ENCODE measurements at regions not wholly inside any gene's neighbourhood (a gene's known extent, or its start where the extent isn't known, plus 50 kb on each side); places are given as distances from the start of the nearest gene placed in this dataset.
A peak's percentile ranks its signal among the peaks of the same experiment; 100 is the strongest.
"Not testable (repeated sequence)": the region's sequence is repeated elsewhere in the genome, so short reads cannot be mapped to it uniquely, and the experiment has no call there.

GRCh38 chr9:129412176-129412813 lies 208.6 kb downstream of the C9orf50 start:
- not testable (repeated sequence) for H3K27ac ChIP-seq (ENCODE audit: low read depth, low read length); H2AK5ac ChIP-seq (ENCODE audit: low read depth, low read length); DNase-seq (ENCODE audit: low read depth in 1 of 2, low spot score in 2 of 2); H3K56ac ChIP-seq (replicated peaks; ENCODE audit: insufficient read length, low read depth, low read length); H2BK15ac ChIP-seq (ENCODE audit: low read length); H3K79me2 ChIP-seq (ENCODE audit: control insufficient read depth in 1 of 2, insufficient read depth in 2 of 2, low read length in 2 of 2); H2BK120ac ChIP-seq (replicated peaks; ENCODE audit: low read depth, low read length); H2AFZ ChIP-seq (ENCODE audit: low read length); H4K8ac ChIP-seq (ENCODE audit: extremely low read depth, insufficient read depth, low read length); H3K14ac ChIP-seq (ENCODE audit: insufficient read length); H3K36me3 ChIP-seq (ENCODE audit: control insufficient read depth in 2 of 4, insufficient read depth in 4 of 4, low read length in 3 of 4); FAIRE-seq; H3K79me1 ChIP-seq (ENCODE audit: low read depth, low read length); H3K4ac ChIP-seq (replicated peaks; ENCODE audit: insufficient read length, low read depth, low read length); H3K27me3 ChIP-seq (replicated peaks in 1 of 4; ENCODE audit: control insufficient read depth in 3 of 4, extremely low read depth in 1 of 4, insufficient read depth in 3 of 4, low read length in 3 of 4); H3K23me2 ChIP-seq (ENCODE audit: low read depth, low read length); H3K9me3 ChIP-seq (ENCODE audit: insufficient read depth in 2 of 2, low read depth in 1 of 2, low read length in 1 of 2); H4K20me1 ChIP-seq (replicated peaks in 1 of 2; ENCODE audit: control insufficient read depth in 1 of 2, insufficient read depth in 2 of 2, low read length in 2 of 2); H3K23ac ChIP-seq (ENCODE audit: insufficient read length); H3K9ac ChIP-seq (replicated peaks in 1 of 4; ENCODE audit: extremely low read depth in 1 of 4, low read depth in 3 of 4, low read length in 3 of 4)
- 98% methylated on average over 6 of the region's 11 CpGs; no CpG with 5 or more reads in 1 of the 2 experiments for WGBS, 2 experiments (ENCODE audit: extremely low coverage in 1 of 2, insufficient coverage in 1 of 2, insufficient read length in 1 of 2, insufficient replicate concordance in 2 of 2, low coverage in 1 of 2, low lambda C conversion rate in 2 of 2, missing lambda C conversion rate in 1 of 2)
- H2BK12ac ChIP-seq (ENCODE audit: low read depth, low read length), result 0 out of 2 replicates have a peak overlapping the region, but pooled peaks have one; percentile 87
- ChIA-PET POLR2A (ENCODE audit: partially characterized antibody) (interaction anchor here (0.8 to 1.6 kb wide), 3 partner anchors 8 to 48 kb away, joined by 3 to 4 read pairs (median 3); no protein-coding TSS in a partner anchor), CTCF (ENCODE audit: partially characterized antibody) (interaction anchor here (0.8 to 1.4 kb wide), 4 partner anchors 15 to 237 kb away, joined by 3 to 5 read pairs (median 3); no protein-coding TSS in a partner anchor)
- 0 out of 2 replicates have a peak overlapping the region, but pooled peaks have one; percentile 8 for H2BK20ac ChIP-seq (ENCODE audit: low read length)
- peak overlapping the region; percentile 83 for H3K18ac ChIP-seq (ENCODE audit: extremely low read depth, low read length)
- peak overlapping the region; percentile 69 to 89; a peak in 3 of 4 replicates for H3K4me2 ChIP-seq (ENCODE audit: insufficient read depth in 1 of 2, low read depth in 2 of 2, low read length in 2 of 2)
- H3K4me3 ChIP-seq (ENCODE audit: extremely low read depth in 1 of 4, insufficient read depth in 2 of 4, low read depth in 3 of 4, low read length in 4 of 4), result peak overlapping the region in 1 of 4 experiments; percentile 88; a peak in 2 of 8 replicates
- H4K5ac ChIP-seq (ENCODE audit: insufficient read length, low read depth, low read length), result peak overlapping the region; percentile 51
- H4K91ac ChIP-seq (replicated peaks; ENCODE audit: insufficient read length, low read length), result peak overlapping the region; percentile 81
- peaks cover 0 to 24% (median 18%) of the 10 kb centered on the region in 4 experiments; a peak in 6 of 7 replicates for H3K4me1 ChIP-seq (replicated peaks in 1 of 4; ENCODE audit: control insufficient read depth in 3 of 4, insufficient read depth in 4 of 4, low read length in 3 of 4)
- H2BK5ac ChIP-seq (ENCODE audit: low read depth, low read length), result 0 out of 2 replicates have a peak overlapping the region, but pooled peaks have one; percentile 81
